ENCODE measurements at regions not wholly inside any gene's neighbourhood (a gene's known extent, or its start where the extent isn't known, plus 50 kb on each side); places are given as distances from the start of the nearest gene placed in this dataset.

- TF ChIP-seq JUNB (IDR thresholded peaks at IDR 0.05; ENCODE audit: unreplicated experiment) (no peak), CTCF (conservative IDR thresholded peaks at IDR 0.05; ENCODE audit: low read depth in 2 of 2) (peak in 1 of 2 experiments; percentile 13; a peak in 1 of 4 replicates), REST (IDR thresholded peaks at IDR 0.05; ENCODE audit: unreplicated experiment) (no peak), CREB1 (CRISPR knock-in tag; IDR thresholded peaks at IDR 0.05; ENCODE audit: low read depth) (no peak), EZH2 (IDR thresholded peaks at IDR 0.05; ENCODE audit: low read depth, unreplicated experiment) (no peak), POLR2AphosphoS5 (IDR thresholded peaks at IDR 0.05; ENCODE audit: low read depth) (no peak), STAT1 (IDR thresholded peaks at IDR 0.05; ENCODE audit: unreplicated experiment) (no peak)
Observed at GRCh38 chr6:14905201-14905600, 340.7 kb upstream of the JARID2 start.
